Stimulated activated CD4-positive, alpha-beta T cell treated with anti-CD3 and anti-CD28 coated beads, Interleukin-15, amount 100 ng/mL, for 24 hours (primary cell): ENCODE measurements at regions not wholly inside any gene's neighbourhood (a gene's known extent, or its start where the extent isn't known, plus 50 kb on each side); places are given as distances from the start of the nearest gene placed in this dataset.

Experiments used
- DNase-seq: peaks from one replicate; pipeline ENCODE4 v3.0.0-alpha.2; 2020

- no peak for DNase-seq
Observed at GRCh38 chr4:112852601-112853000, 196.9 kb upstream of the ANK2 start.

- DNase-seq = no peak
Observed at GRCh38 chr4:112853662-112854256, 195.7 kb upstream of the ANK2 start.

DNA sequence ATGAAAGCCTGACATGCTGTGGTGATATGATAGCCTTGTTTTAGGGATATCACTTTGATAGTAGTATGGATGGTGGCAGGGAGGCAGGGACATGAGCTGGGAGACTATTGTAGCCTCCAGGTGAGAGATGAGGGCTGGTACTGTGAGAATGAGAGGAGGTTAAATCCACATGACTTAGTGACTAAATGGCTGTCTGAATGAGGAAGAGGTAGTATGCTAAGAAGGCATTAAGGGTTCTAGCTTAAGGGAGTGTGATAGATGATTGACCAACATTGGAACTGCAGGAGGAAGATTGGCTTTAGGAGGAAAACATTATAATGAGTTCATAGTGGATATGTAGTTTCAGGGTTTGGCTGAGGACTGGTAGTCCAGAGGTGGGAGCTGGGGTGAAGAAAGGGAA is 195.0 kb upstream of the ANK2 start:
- no peak for DNase-seq

DNA sequence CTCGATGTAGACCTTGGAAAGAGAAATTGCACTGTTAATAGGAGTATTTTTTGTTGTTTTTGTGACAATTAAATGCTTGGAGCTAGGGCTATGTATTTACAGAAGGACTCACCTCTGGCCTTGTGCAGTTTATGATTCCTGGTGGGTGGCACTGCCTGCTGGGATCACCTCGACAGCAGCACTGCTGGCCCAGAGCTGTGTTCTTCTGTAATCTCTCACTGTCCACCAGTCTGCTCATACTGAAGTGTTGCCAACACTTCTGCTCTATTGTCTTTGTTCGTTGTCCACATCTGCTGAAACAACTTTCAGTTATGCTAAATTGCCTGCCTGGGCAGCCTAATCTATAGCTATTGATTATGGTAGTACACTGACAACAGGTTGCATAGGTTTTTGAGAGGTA is 194.4 kb upstream of the ANK2 start:
- no peak for DNase-seq

DNA sequence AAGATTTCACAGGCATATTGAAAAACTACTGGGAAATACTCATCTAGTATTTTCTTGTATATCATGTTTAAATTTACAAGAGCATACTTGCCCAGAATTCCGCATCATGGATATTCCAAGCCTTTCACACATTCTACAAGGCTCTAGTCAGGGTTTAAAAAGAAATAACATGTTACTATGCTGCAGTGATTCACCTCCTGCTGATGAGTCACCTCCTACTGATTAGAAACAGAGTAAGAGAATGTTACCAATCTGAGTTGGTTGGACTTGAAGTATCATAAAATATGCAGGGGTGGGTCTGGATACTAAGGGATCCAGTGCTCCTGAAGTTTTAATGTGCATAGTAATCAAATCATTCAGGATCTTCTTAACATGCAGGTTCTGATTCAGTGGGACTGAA is 192.0 kb upstream of the ANK2 start:
- no peak for DNase-seq

GRCh38 chr4:112858751-112859150 is 190.7 kb upstream of the ANK2 start:
- DNase-seq = no peak

DNA sequence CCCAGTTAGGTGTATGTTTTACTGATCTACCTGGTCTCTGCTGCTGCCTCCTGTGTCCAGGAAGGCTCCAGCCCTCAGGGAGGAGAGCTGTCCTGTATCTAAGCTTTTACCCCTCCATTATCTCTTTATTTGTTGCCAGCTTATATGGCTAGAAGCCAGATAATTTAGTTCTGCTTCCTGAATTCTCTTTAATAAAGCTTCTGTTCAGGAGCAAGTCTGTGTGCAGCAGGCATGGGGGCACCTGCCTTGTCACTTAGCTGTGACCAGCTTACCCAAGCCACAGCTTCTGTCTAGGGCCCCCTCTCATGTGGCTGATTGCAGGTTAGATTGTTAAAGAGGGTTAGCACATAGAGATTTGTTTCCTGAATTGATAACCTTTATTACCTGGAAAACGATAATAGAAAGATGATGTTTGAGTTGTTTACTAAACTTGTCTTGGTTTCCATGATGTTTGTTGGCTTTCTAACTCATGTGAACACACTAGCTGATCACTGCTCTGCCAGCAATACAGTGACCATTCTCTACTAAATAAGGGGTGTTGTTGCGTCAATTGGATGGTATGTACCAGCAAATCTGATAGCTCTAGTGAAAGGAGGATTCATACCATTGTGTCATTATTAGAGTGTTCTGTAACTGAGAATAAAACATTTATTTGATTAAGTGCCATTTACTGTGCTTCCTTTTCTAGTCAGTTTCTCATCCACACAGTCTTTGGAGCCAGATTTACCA is 189.8 kb upstream of the ANK2 start:
- no peak for DNase-seq

DNA sequence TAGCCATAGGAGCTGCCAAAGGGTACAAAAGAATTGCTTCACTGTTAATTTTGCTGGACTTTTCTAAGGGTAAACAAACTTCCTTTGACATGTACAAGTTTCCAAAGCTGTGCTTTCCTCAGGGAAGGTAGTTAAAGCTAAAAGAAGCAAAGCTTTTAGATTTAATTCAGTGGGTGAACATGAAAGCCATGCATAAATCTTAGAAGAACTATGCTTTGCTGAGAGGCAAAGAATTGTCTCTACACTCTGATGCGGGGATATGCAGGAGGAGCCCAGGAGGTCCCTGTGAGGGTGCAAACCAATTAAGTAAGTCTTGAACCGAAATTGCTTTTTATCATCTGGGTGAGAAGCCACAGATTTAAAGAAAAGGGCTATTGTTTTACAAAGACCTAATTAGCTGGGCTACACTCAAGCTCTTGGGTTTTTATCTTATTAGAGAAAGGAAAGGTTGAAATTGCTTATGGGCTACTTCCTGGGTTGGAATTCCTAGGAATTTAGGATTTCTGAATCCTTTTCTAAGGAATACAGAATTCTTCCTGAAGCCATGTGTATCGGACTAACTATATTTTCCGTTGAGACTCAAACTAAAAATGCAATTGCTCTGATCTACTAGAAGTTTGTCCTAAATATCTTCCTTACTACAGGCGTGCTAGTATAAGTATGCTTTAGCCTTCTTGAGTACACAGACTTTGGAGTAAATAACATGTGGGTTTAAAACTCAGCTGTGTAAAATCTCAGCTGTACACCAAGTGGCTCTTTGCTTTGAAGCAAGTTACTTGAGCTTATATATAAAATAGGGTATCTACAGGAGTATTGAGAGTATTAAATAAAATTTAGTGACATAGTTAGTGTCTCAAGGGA is 188.4 kb upstream of the ANK2 start:
- DNase-seq = no peak

GRCh38 chr4:112861691-112862674 is 187.5 kb upstream of the ANK2 start:
- DNase-seq = no peak

DNA sequence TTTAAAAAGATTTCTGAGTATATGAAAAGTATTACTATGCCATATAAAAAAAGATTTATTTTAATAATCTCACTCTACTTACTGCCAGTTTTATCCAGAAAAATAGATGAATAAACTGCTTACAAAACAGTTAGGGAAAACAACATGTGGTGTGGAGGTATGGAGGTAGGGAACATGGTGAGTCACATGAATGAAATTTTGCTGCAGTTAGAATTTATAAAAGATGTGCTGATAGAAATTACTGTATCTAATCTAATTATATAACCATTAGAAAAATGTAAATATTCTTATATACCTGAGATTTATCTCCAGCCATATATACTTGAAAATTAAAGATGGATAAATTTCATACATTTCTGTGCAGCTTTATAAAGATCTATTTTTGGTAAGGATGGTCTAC is 184.0 kb upstream of the ANK2 start:
- no peak for DNase-seq

GRCh38 chr4:112876316-112876715 is 173.1 kb upstream of the ANK2 start:
- DNase-seq = no peak

DNA sequence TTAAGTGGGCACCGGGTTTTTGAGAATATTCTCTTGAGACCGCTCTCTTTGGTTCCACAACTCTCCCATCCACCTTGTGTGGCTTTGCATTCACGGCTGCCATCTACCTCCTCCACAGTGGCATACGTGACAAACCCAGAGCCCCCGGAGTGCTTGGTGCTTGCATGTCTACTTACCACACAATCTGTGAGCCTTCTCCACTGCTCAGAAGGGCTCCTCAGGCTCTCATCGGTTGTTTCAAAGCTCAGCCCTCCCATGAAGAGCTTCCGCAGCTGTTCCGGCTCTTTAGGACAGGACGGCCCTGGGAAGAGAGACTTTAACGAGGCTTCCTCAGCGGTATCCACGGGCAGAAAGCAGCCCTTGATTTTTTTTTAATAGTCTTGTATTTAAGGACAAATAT is 167.6 kb upstream of the ANK2 start:
- no peak for DNase-seq

DNA sequence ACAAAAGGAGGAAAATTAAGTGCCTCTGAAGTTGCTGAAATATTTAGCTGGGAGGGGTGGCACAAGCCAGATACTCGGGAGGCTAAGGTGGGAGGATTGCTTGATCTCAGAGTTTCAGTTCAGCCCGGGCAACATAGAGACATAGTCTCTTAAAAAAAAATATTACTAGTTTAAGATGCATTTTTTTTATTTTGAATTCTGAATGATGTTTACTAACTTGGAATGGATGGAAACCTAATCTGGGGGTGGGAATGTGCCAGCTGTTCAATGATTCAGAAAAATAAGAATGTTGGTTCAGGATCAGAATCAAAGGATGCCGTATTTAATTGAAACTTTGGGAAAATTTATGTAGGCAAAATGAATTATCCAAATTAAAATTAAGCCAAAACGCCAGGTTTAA is 167.2 kb upstream of the ANK2 start:
- no peak for DNase-seq

DNA sequence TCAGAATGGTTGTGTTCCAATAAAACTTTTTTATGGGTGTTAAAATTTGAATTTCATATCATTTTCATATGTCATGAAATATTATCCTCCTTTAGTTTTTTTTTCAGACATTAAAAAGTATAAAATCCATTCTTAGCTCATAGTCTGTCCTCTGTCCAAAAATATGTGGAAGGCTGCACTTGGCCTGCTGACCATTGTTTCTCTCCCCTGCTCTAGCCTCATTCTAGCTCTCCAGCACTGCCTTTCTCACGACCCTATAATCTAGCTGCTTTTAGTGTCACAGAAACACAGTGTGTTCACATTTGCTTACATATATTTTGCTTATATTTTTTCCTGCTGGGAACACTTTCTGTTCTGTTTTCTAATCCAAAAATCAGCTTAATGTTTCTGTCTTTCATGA is 165.0 kb upstream of the ANK2 start:
- DNase-seq = no peak

DNA sequence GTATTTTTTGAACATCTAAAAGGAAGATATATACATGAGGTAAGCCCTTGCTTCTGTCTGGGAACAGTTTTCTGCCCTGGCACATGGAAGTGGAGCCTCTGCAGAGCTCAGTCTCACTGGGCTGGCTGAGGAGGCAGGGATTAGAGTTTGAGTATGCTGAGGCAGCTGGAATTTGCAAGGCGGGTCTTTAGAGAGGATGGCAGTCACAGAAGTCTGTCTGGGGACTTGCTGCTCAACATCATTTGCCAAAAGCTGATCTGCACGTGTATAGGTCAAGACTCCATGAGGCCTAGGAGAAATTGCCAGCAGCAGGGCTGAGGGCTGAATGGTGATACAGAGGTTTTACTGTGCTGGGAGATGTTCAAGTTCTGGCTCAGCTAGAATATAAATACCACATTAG is 163.6 kb upstream of the ANK2 start:
- no peak for DNase-seq

DNA sequence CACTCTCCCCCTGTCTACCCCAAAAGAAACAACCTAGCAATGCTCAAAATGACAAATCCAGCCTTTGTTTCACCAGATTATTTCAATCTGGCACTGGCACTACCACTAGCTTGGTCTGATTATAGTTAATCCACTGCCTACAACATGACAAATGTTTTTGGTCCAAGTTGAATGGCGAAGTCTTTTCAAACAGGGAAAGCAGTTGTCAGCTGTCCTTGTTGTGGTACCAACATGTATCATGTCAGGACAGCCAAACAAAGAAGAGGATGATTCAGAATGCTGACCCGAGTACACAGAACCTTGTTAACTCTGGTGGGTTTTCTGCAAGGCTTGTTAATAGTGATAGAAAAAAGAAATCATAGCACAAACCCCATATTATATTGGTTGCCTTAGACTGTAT is 160.8 kb upstream of the ANK2 start:
- no peak for DNase-seq

DNA sequence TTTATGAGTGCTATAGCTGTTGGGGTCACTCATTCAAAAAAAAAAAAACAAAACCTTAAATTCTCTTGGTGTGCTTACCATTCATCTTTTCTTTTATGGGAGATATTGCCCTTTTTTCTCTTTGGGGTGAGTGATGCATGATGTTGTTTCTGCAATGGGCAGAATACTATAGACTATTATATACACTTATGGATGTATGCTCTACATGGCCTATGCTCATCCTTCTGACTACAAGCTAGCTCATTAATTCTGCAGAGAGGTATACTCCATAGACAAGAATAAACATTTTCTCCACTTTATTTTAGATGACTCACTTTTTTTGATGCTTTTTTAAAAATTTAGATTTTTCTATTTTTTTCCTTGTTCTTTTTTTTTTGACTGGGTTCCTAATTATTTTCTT is 160.3 kb upstream of the ANK2 start:
- DNase-seq = no peak

GRCh38 chr4:112889619-112890527 is 159.6 kb upstream of the ANK2 start:
- DNase-seq = no peak

GRCh38 chr4:112894480-112894879 is 155.0 kb upstream of the ANK2 start:
- DNase-seq = no peak

DNA sequence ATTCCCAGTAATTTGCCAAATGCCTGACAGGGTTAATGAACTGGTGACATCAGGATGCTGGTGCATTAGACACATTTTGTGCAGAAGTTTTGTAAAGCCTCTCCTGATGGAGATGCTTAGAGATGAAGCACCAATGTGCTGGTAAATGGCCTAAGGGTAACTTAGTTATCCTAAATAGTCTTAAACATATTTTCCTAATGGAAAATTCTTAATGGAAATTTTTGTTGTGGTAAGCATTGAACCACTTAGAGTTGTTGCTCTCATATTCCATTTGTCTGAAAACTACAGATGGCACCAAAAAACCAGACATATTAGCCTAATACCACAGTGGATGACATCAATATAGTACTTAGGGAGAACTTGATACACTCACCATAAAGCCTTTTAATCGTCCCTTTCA is 154.5 kb upstream of the ANK2 start:
- no peak for DNase-seq

DNA sequence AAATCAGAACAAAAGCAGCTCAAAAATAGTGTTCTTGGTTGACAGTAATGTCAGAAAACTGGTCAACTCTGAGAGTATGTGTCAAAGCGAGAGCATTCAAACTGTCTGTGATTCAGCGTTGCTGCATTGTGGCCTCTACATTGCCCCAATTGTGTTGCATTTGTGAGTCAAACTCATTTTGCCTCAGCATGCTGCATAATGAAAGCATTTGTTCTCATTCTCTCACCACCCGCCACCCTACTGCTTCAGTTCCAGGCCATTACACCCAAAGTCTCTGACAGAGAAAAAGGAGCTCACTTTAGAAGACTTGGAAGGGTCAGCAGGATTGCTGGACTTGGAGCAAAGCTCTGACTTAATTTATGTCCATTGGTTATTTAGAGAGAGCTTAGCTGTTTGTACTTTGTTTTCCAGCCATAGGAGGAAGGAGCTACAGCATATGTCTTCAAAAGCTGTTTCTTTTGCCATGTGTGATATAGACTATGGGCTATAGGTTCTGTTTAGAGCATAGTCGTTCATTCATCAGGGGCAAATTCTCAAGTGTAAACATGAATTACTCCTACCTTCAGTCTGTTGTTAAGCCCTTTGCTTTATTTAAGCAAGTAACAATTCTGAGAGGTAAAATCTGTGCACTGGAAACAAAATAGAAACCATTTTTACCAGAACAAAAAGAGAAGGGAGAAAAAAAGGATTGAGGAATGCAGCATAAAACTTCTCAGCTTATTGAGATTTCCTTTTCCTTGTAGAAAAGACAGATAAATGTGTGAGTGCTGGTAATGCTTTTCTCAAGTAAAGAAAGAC is 153.4 kb upstream of the ANK2 start:
- no peak for DNase-seq
